GM10248 (cell line): ENCODE measurements at regions not wholly inside any gene's neighbourhood (a gene's known extent, or its start where the extent isn't known, plus 50 kb on each side); places are given as distances from the start of the nearest gene placed in this dataset.

Source experiments
- CTCF ChIA-PET: fragments of 300-600 bp; sonication (Branson Sonifier 250); formaldehyde crosslinking; extraction: SDS; loops from one replicate; lab custom pipeline; 2021; ENCODE audit warnings: antibody characterized with exemption; lab: Yijun Ruan, JAX
- POLR2A ChIA-PET: fragments of 350-650 bp; sonication (Branson Sonifier 250); formaldehyde crosslinking; extraction: SDS; loops from one replicate; lab custom pipeline; 2020; ENCODE audit warnings: antibody characterized with exemption; lab: Yijun Ruan, JAX
- DNase-seq: peaks from one replicate; pipeline ENCODE4 v3.0.0; 2012; ENCODE audit errors: extremely low spot score
- CTCF ChIP-seq: IDR thresholded peaks from 2 replicates; pipeline ENCODE4 v1.5.1; 2012; ENCODE audit warnings: mild to moderate bottlenecking, low read depth; ENCODE audit errors: extremely low read depth, missing control alignments, control extremely low read depth

GRCh38 chr1:69121723-69122122 is 446.0 kb upstream of the LRRC7 start:
- DNase-seq: no peak
- no peak for TF ChIP-seq CTCF
- ChIA-PET CTCF (no interaction called here), POLR2A (no interaction called here)

GRCh38 chr1:69122373-69122772 is 445.3 kb upstream of the LRRC7 start:
- POLR2A ChIA-PET: no interaction called here
- CTCF ChIA-PET: no interaction called here

GRCh38 chr1:69123486-69123885 is 444.2 kb upstream of the LRRC7 start:
- ChIA-PET CTCF (no interaction called here), POLR2A (no interaction called here)
- DNase-seq: no peak
- TF ChIP-seq CTCF: no peak

More at GRCh38 chr1:69122373-69122772, 445.3 kb upstream of the LRRC7 start:
- no peak for DNase-seq
- TF ChIP-seq CTCF: no peak

- TF ChIP-seq CTCF: no peak
- no peak for DNase-seq
- ChIA-PET POLR2A (interaction anchor here (0.7 kb wide), 1 partner anchor 35 kb away, joined by 3 read pairs; no protein-coding TSS in a partner anchor), CTCF (no interaction called here)
Observed at GRCh38 chr1:69126796-69127195, 440.9 kb upstream of the LRRC7 start.

GRCh38 chr1:69128204-69128603 is 439.5 kb upstream of the LRRC7 start:
- CTCF ChIA-PET: interaction anchor here (1.5 kb wide), 1 partner anchor 11 kb away, joined by 4 read pairs; no protein-coding TSS in a partner anchor
- POLR2A ChIA-PET: no interaction called here
- TF ChIP-seq CTCF: no peak
- DNase-seq: no peak

GRCh38 chr1:69129538-69129937 is 438.2 kb upstream of the LRRC7 start:
- POLR2A ChIA-PET: no interaction called here
- no peak for TF ChIP-seq CTCF
- CTCF ChIA-PET: interaction anchor here (1.5 kb wide), 1 partner anchor 11 kb away, joined by 3 read pairs; no protein-coding TSS in a partner anchor
- no peak for DNase-seq
